ENCODE measurements at regions not wholly inside any gene's neighbourhood (a gene's known extent, or its start where the extent isn't known, plus 50 kb on each side); places are given as distances from the start of the nearest gene placed in this dataset.

DNA sequence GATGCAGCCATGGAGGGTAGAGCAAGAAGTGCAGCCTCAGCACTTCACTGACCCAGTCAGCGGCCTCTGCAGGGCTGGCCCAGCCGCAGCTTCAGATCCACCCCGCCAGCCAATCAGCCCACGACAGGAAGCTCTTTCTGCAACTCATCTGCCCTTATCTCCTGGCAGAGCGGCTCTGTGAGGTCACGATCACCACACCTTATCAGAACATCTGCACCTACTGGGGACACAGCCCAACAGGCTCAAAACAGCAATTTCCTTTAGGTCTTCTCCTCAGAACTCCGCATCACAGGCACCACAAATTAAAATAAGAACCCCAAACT lies 287.3 kb downstream of the BCL11B start:
- Histone ChIP-seq H3K23ac (ENCODE audit: low read depth, low read length, poor library complexity) (no peak overlapping the region), H3K4me3 (ENCODE audit: low read length in 2 of 2) (no peak overlapping the region), H3K4me1 (ENCODE audit: control insufficient read depth in 2 of 2, insufficient read depth in 1 of 2, low read depth in 1 of 2, low read length in 2 of 2) (no peaks in the 10 kb centered on the region), H2BK5ac (ENCODE audit: low read length) (no peak overlapping the region), H2BK15ac (ENCODE audit: low read length) (no peak overlapping the region), H3K4me2 (ENCODE audit: insufficient read depth, low read length, poor library complexity, severe bottlenecking) (no peak overlapping the region), H3K36me3 (replicated peaks in 1 of 2; ENCODE audit: control insufficient read depth in 2 of 2, insufficient read depth in 2 of 2, low read length in 2 of 2) (no peaks in the 10 kb centered on the region), H2AK5ac (ENCODE audit: low read depth, low read length) (no peak overlapping the region), H4K8ac (ENCODE audit: low read depth, low read length) (no peak overlapping the region), H3K9ac (ENCODE audit: low read depth, low read length, poor library complexity) (no peak overlapping the region), H2BK12ac (ENCODE audit: low read length) (no peak overlapping the region), H3K14ac (ENCODE audit: low read length) (peak overlapping the region; percentile 14), H3K27ac (replicated peaks; ENCODE audit: low read length) (no peak overlapping the region), H3K18ac (ENCODE audit: low read length) (no peak overlapping the region), H3K9me3 (replicated peaks in 1 of 2; ENCODE audit: control insufficient read depth in 2 of 2, insufficient read depth in 1 of 2, low read depth in 1 of 2, low read length in 2 of 2) (no peaks in the 10 kb centered on the region), H4K91ac (ENCODE audit: low read depth, low read length, poor library complexity) (no peak overlapping the region), H2AFZ (ENCODE audit: low read length) (no peak overlapping the region), H2BK120ac (ENCODE audit: low read depth, low read length) (no peak overlapping the region), H3K27me3 (ENCODE audit: control insufficient read depth in 3 of 3, insufficient read depth in 3 of 3, low read depth in 1 of 3, low read length in 3 of 3) (no peaks in the 10 kb centered on the region), H3K4ac (ENCODE audit: low read length) (no peak overlapping the region), H3K79me1 (ENCODE audit: low read depth, low read length) (no peaks in the 10 kb centered on the region)
- WGBS, 2 donors (ENCODE audit: extremely low coverage in 2 of 2, insufficient read length in 2 of 2, insufficient replicate concordance in 1 of 2): no CpG with 5 or more reads among the region's 7 CpGs
- DNase-seq (ENCODE audit: low spot score): no peak

DNA sequence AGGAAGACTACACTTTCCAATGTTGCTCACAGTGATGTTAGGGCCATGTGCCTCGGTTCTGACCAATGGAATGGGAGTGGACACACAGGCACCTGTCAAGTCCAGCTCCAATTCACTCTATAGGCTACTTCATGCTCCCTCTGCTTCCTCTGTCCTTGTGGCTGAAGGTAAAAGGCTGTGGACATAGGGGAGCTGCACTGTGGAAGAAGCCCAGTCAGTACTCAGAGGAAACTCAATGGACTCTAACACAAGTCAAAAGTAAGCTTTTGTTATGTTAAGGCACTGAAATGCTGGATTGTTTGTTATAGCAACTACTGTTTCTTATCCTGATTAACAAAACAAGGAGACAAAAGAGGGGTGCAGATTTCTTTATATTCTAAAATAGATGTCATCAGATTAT lies 278.2 kb downstream of the BCL11B start:
- Histone ChIP-seq H3K18ac (ENCODE audit: low read length) (no peak overlapping the region), H2BK12ac (ENCODE audit: low read length) (no peak overlapping the region), H3K79me1 (ENCODE audit: low read depth, low read length) (no peaks in the 10 kb centered on the region), H2BK15ac (ENCODE audit: low read length) (no peak overlapping the region), H3K23ac (ENCODE audit: low read depth, low read length, poor library complexity) (no peak overlapping the region), H2BK5ac (ENCODE audit: low read length) (no peak overlapping the region), H3K36me3 (replicated peaks in 1 of 2; ENCODE audit: control insufficient read depth in 2 of 2, insufficient read depth in 2 of 2, low read length in 2 of 2) (no peaks in the 10 kb centered on the region), H2BK120ac (ENCODE audit: low read depth, low read length) (no peak overlapping the region), H3K4me1 (ENCODE audit: control insufficient read depth in 2 of 2, insufficient read depth in 1 of 2, low read depth in 1 of 2, low read length in 2 of 2) (no peaks in the 10 kb centered on the region), H3K14ac (ENCODE audit: low read length) (no peak overlapping the region), H2AFZ (ENCODE audit: low read length) (no peak overlapping the region), H4K8ac (ENCODE audit: low read depth, low read length) (no peak overlapping the region), H3K9me3 (replicated peaks in 1 of 2; ENCODE audit: control insufficient read depth in 2 of 2, insufficient read depth in 1 of 2, low read depth in 1 of 2, low read length in 2 of 2) (no peaks in the 10 kb centered on the region), H4K91ac (ENCODE audit: low read depth, low read length, poor library complexity) (no peak overlapping the region), H3K4me3 (ENCODE audit: low read length in 2 of 2) (no peak overlapping the region), H3K4me2 (ENCODE audit: insufficient read depth, low read length, poor library complexity, severe bottlenecking) (no peak overlapping the region), H2AK5ac (ENCODE audit: low read depth, low read length) (no peak overlapping the region), H3K9ac (ENCODE audit: low read depth, low read length, poor library complexity) (no peak overlapping the region), H3K4ac (ENCODE audit: low read length) (no peak overlapping the region), H3K27ac (replicated peaks; ENCODE audit: low read length) (no peak overlapping the region), H3K27me3 (ENCODE audit: control insufficient read depth in 3 of 3, insufficient read depth in 3 of 3, low read depth in 1 of 3, low read length in 3 of 3) (no peaks in the 10 kb centered on the region)
- DNase-seq (ENCODE audit: low spot score): no peak
- no CpG with 5 or more reads among the region's 1 CpG for WGBS, 2 donors (ENCODE audit: extremely low coverage in 2 of 2, insufficient read length in 2 of 2, insufficient replicate concordance in 1 of 2)

DNA sequence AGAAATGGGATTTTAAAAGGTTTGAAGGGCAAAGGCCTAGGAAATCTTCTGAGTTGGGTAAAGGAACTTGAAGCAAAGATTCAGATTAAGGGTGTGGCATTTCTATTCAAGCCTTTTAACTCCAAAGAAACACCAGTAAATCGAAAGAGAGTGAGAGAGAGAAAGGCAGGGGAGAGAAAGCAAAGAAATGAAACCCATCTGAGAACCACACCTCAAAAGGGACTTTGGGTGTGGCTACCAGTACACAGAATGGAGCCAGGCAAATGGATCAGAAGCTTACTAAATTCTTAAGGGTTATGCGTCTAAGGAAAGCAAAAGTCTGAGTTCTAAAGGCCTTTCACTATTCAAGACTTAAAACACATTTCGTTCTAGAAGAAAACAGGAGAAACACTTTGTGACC lies 277.4 kb downstream of the BCL11B start:
- Histone ChIP-seq H3K4me3 (ENCODE audit: low read length in 2 of 2) (no peak overlapping the region), H2BK120ac (ENCODE audit: low read depth, low read length) (no peak overlapping the region), H3K9ac (ENCODE audit: low read depth, low read length, poor library complexity) (no peak overlapping the region), H3K14ac (ENCODE audit: low read length) (no peak overlapping the region), H3K4me2 (ENCODE audit: insufficient read depth, low read length, poor library complexity, severe bottlenecking) (no peak overlapping the region), H2AK5ac (ENCODE audit: low read depth, low read length) (no peak overlapping the region), H3K4me1 (ENCODE audit: control insufficient read depth in 2 of 2, insufficient read depth in 1 of 2, low read depth in 1 of 2, low read length in 2 of 2) (no peaks in the 10 kb centered on the region), H2BK15ac (ENCODE audit: low read length) (no peak overlapping the region), H3K36me3 (replicated peaks in 1 of 2; ENCODE audit: control insufficient read depth in 2 of 2, insufficient read depth in 2 of 2, low read length in 2 of 2) (no peaks in the 10 kb centered on the region), H4K91ac (ENCODE audit: low read depth, low read length, poor library complexity) (no peak overlapping the region), H3K18ac (ENCODE audit: low read length) (no peak overlapping the region), H3K4ac (ENCODE audit: low read length) (no peak overlapping the region), H3K9me3 (replicated peaks in 1 of 2; ENCODE audit: control insufficient read depth in 2 of 2, insufficient read depth in 1 of 2, low read depth in 1 of 2, low read length in 2 of 2) (no peaks in the 10 kb centered on the region), H3K23ac (ENCODE audit: low read depth, low read length, poor library complexity) (no peak overlapping the region), H3K27ac (replicated peaks; ENCODE audit: low read length) (no peak overlapping the region), H2BK5ac (ENCODE audit: low read length) (no peak overlapping the region), H3K27me3 (ENCODE audit: control insufficient read depth in 3 of 3, insufficient read depth in 3 of 3, low read depth in 1 of 3, low read length in 3 of 3) (no peaks in the 10 kb centered on the region), H4K8ac (ENCODE audit: low read depth, low read length) (no peak overlapping the region), H2AFZ (ENCODE audit: low read length) (no peak overlapping the region), H2BK12ac (ENCODE audit: low read length) (no peak overlapping the region), H3K79me1 (ENCODE audit: low read depth, low read length) (no peaks in the 10 kb centered on the region)
- no peak for DNase-seq (ENCODE audit: low spot score)
- WGBS, 2 donors (ENCODE audit: extremely low coverage in 2 of 2, insufficient read length in 2 of 2, insufficient replicate concordance in 1 of 2): no CpG with 5 or more reads among the region's 3 CpGs

DNA sequence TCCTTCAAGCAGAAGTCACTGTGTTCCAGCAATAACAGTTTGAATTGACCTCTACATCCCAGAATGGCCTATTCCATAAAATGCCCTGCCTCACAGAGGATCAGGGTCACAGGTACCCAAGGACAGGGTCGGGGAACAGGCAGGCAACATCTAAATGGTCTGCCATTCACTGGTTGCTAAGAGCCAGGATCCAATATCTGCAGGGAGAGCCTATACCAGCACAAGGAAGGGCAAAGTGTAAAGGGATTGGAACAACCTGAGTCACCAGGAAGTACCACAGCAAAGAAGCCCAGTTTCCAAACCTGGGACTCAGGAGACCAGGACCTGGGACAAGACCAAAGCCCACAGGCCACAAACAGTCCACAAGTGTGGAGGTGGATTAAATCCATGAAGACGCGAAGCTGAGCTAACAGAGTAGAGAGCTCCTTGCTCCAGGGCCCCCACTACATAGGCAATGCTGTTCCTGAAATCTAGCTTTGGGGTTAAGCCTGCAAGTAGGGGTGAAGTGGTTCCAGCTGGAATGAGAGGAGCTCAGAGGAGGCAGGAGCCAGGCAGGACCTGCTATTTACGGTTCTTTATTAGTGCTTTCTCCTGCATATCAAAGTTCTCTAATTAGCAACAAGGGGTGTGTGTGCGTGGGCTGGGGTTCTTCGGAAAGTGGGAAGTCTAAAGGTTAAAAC lies 274.3 kb downstream of the BCL11B start:
- Histone ChIP-seq H2BK5ac (ENCODE audit: low read length) (no peak overlapping the region), H2BK12ac (ENCODE audit: low read length) (no peak overlapping the region), H3K4me3 (ENCODE audit: low read length in 2 of 2) (no peak overlapping the region), H3K18ac (ENCODE audit: low read length) (no peak overlapping the region), H3K4me1 (ENCODE audit: control insufficient read depth in 2 of 2, insufficient read depth in 1 of 2, low read depth in 1 of 2, low read length in 2 of 2) (no peaks in the 10 kb centered on the region), H3K79me1 (ENCODE audit: low read depth, low read length) (no peaks in the 10 kb centered on the region), H3K23ac (ENCODE audit: low read depth, low read length, poor library complexity) (no peak overlapping the region), H3K9ac (ENCODE audit: low read depth, low read length, poor library complexity) (no peak overlapping the region), H2BK120ac (ENCODE audit: low read depth, low read length) (no peak overlapping the region), H4K91ac (ENCODE audit: low read depth, low read length, poor library complexity) (no peak overlapping the region), H3K9me3 (replicated peaks in 1 of 2; ENCODE audit: control insufficient read depth in 2 of 2, insufficient read depth in 1 of 2, low read depth in 1 of 2, low read length in 2 of 2) (no peaks in the 10 kb centered on the region), H4K8ac (ENCODE audit: low read depth, low read length) (no peak overlapping the region), H3K36me3 (replicated peaks in 1 of 2; ENCODE audit: control insufficient read depth in 2 of 2, insufficient read depth in 2 of 2, low read length in 2 of 2) (no peaks in the 10 kb centered on the region), H2BK15ac (ENCODE audit: low read length) (no peak overlapping the region), H3K4me2 (ENCODE audit: insufficient read depth, low read length, poor library complexity, severe bottlenecking) (no peak overlapping the region), H2AFZ (ENCODE audit: low read length) (no peak overlapping the region), H3K4ac (ENCODE audit: low read length) (no peak overlapping the region), H3K27me3 (ENCODE audit: control insufficient read depth in 3 of 3, insufficient read depth in 3 of 3, low read depth in 1 of 3, low read length in 3 of 3) (no peaks in the 10 kb centered on the region), H3K27ac (replicated peaks; ENCODE audit: low read length) (no peak overlapping the region), H2AK5ac (ENCODE audit: low read depth, low read length) (no peak overlapping the region), H3K14ac (ENCODE audit: low read length) (peak overlapping the region; percentile 1)
- DNase-seq (ENCODE audit: low spot score): no peak
- WGBS, 2 donors (ENCODE audit: extremely low coverage in 2 of 2, insufficient read length in 2 of 2, insufficient replicate concordance in 1 of 2): no CpG with 5 or more reads among the region's 6 CpGs
